ENCODE measurements at regions not wholly inside any gene's neighbourhood (a gene's known extent, or its start where the extent isn't known, plus 50 kb on each side); places are given as distances from the start of the nearest gene placed in this dataset.

DNA sequence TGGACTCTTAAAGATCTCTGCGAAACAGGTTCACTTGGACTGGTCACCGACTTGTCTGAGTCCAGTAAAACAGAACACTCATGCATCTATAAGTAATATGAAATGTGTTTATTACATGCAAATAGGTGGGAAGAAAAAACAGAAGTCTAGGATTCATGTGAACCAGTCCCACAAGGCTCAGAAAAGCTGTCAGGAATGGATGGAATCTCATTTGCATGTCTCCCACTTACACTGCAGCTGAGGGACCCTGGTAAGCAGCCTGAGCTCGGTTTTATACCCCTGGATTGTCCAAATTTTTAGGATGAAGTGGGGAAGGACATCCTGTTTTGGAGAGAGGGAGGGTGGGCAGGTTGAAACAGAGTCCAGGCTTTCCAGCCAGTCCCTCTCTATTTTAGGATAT, 1545.1 kb upstream of the PCDH20 start:
- TF ChIP-seq CTCF (IDR thresholded peaks at IDR 0.05) (no peak), ZNF138 (CRISPR knock-in tag; conservative IDR thresholded peaks at IDR 0.05) (no peak), JAZF1 (CRISPR knock-in tag; IDR thresholded peaks at IDR 0.05) (no peak), NR2C2 (CRISPR knock-in tag; IDR thresholded peaks at IDR 0.05) (no peak), IRF2 (CRISPR knock-in tag; IDR thresholded peaks at IDR 0.05; ENCODE audit: borderline replicate concordance, low read depth) (no peak), ZNF232 (CRISPR knock-in tag; IDR thresholded peaks at IDR 0.05) (no peak), ATF6 (CRISPR knock-in tag; IDR thresholded peaks at IDR 0.05) (no peak)
- TF ChIP-seq, protein P1, sequence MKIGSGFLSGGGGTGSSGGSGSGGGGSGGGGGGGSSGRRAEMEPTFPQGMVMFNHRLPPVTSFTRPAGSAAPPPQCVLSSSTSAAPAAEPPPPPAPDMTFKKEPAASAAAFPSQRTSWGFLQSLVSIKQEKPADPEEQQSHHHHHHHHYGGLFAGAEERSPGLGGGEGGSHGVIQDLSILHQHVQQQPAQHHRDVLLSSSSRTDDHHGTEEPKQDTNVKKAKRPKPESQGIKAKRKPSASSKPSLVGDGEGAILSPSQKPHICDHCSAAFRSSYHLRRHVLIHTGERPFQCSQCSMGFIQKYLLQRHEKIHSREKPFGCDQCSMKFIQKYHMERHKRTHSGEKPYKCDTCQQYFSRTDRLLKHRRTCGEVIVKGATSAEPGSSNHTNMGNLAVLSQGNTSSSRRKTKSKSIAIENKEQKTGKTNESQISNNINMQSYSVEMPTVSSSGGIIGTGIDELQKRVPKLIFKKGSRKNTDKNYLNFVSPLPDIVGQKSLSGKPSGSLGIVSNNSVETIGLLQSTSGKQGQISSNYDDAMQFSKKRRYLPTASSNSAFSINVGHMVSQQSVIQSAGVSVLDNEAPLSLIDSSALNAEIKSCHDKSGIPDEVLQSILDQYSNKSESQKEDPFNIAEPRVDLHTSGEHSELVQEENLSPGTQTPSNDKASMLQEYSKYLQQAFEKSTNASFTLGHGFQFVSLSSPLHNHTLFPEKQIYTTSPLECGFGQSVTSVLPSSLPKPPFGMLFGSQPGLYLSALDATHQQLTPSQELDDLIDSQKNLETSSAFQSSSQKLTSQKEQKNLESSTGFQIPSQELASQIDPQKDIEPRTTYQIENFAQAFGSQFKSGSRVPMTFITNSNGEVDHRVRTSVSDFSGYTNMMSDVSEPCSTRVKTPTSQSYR (CRISPR knock-in tag; IDR thresholded peaks at IDR 0.05): no peak
